GM12878 (cell line): ENCODE measurements at regions not wholly inside any gene's neighbourhood (a gene's known extent, or its start where the extent isn't known, plus 50 kb on each side); places are given as distances from the start of the nearest gene placed in this dataset.

Experiments used
- ATAC-seq: fragments of 200-7000 bp; cut with Tn5 transposase; 3 replicates; pipeline ENCODE4 v1.9.1; 2020; ENCODE audit warnings: mild to moderate bottlenecking, moderate library complexity
- BruUV-seq: library from RNA; stranded (reverse); fragments of 400-500 nt; replicated peaks from 2 replicates; lab custom pipeline; 2021; lab: Mats Ljungman, UMichigan
- CTCF ChIA-PET: fragments of 300-600 bp; sonication (Branson Sonifier 250); formaldehyde crosslinking; extraction: SDS; loops from one replicate; lab custom pipeline; 2021; ENCODE audit warnings: inconsistent platforms; lab: Yijun Ruan, JAX
- POLR2A ChIA-PET: fragments of 350-600 bp; formaldehyde crosslinking; extraction: SDS; loops from one replicate; lab custom pipeline; 2021; ENCODE audit warnings: inconsistent platforms; lab: Charles Lee
- RAD21 ChIA-PET: fragments of 300-600 bp; sonication (Branson Sonifier 250); formaldehyde crosslinking; loops from one replicate; lab custom pipeline; 2023; ENCODE audit warnings: antibody characterized with exemption; ENCODE audit not compliant: unreplicated experiment; lab: Charles Lee
- SMC1A ChIA-PET: fragments of 300-600 bp; sonication (Branson Sonifier 250); formaldehyde crosslinking; loops from one replicate; lab custom pipeline; 2023; ENCODE audit not compliant: unreplicated experiment, uncharacterized antibody; lab: Charles Lee
- DNase-seq: peaks from one replicate; pipeline ENCODE4 v3.0.0-alpha.2; 2011; ENCODE audit warnings: low read depth, low spot score
- FAIRE-seq: peaks from 3 replicates; lab custom pipeline; 2011; peaks lifted over from hg19 to GRCh38; lab: Jason Lieb, UNC
- H2AFZ ChIP-seq: 2 replicates; pipeline ENCODE4 v1.6.0; 2011; ENCODE audit warnings: low read depth, low read length, control low read depth; ENCODE audit not compliant: control insufficient read depth
- H3K27ac ChIP-seq: 2 replicates; pipeline ENCODE4 v1.5.1; 2011; ENCODE audit warnings: control low read depth; ENCODE audit not compliant: control insufficient read depth, insufficient read depth
- H3K27me3 ChIP-seq, 2 experiments: replicated peaks in 1 of 2; 2 replicates each; pipeline versions ENCODE4 v1.6.0 to v1.6.1; 2011; ENCODE audit warnings: low read length in 1 of 2; ENCODE audit not compliant: control insufficient read depth in 2 of 2, insufficient read depth in 2 of 2
- H3K36me3 ChIP-seq, 2 experiments: 2 replicates each; pipeline ENCODE4 v1.5.1; 2011; ENCODE audit warnings: low read length in 1 of 2; ENCODE audit not compliant: control insufficient read depth in 2 of 2, insufficient read depth in 2 of 2
- H3K4me1 ChIP-seq: 2 replicates; pipeline ENCODE4 v1.6.1; 2011; ENCODE audit warnings: mild to moderate bottlenecking, low read length, moderate library complexity, mixed read lengths; ENCODE audit not compliant: control insufficient read depth, insufficient read depth
- H3K4me2 ChIP-seq: 2 replicates; pipeline ENCODE4 v1.6.0; 2011; ENCODE audit warnings: control low read depth; ENCODE audit not compliant: control insufficient read depth, insufficient read depth
- H3K4me3 ChIP-seq: fragments of 200-600 bp; sonication (generic); 2 replicates; pipeline ENCODE4 v1.5.1; 2016
- H3K79me2 ChIP-seq: 2 replicates; pipeline ENCODE4 v1.6.0; 2011; ENCODE audit warnings: low read length; ENCODE audit not compliant: control insufficient read depth, insufficient read depth
- H3K9ac ChIP-seq: 2 replicates; pipeline ENCODE4 v1.8.0; 2011; ENCODE audit warnings: low read length, control low read depth, mixed read lengths; ENCODE audit not compliant: control insufficient read depth, insufficient read depth
- H3K9me3 ChIP-seq: replicated peaks from 3 replicates; pipeline ENCODE4 v1.5.1; 2011; ENCODE audit warnings: mild to moderate bottlenecking, low read length; ENCODE audit not compliant: control insufficient read depth, insufficient read depth
- H4K20me1 ChIP-seq: 2 replicates; pipeline ENCODE4 v1.6.0; 2011; ENCODE audit not compliant: control insufficient read depth, insufficient read depth
- IKZF1 ChIP-seq: fragments of 450-650 bp; conservative IDR thresholded peaks from 2 replicates; pipeline ENCODE4 v1.6.1; 2017; ENCODE audit warnings: antibody characterized with exemption, mild to moderate bottlenecking
- JUND ChIP-seq: IDR thresholded peaks from 2 replicates; pipeline ENCODE4 v1.6.1; 2012; ENCODE audit warnings: low read depth, mild to moderate bottlenecking, low read length, improper control_type of control experiment, moderate library complexity
- KDM1A ChIP-seq: fragments of 200-600 bp; sonication (generic); IDR thresholded peaks from 2 replicates; pipeline ENCODE4 v1.6.1; 2016; ENCODE audit warnings: borderline replicate concordance
- NR2C2 ChIP-seq: IDR thresholded peaks from 2 replicates; pipeline ENCODE4 v1.6.1; 2011; ENCODE audit warnings: borderline replicate concordance, low read depth; ENCODE audit not compliant: control insufficient read depth, insufficient read length
- RCOR1 ChIP-seq: conservative IDR thresholded peaks from 2 replicates; pipeline ENCODE4 v1.6.1; 2012; ENCODE audit warnings: low read depth, low read length, improper control_type of control experiment
- SMC3 ChIP-seq: IDR thresholded peaks from 2 replicates; pipeline ENCODE4 v1.6.1; 2011; ENCODE audit warnings: low read length, improper control_type of control experiment, borderline replicate concordance
- TCF12 ChIP-seq: IDR thresholded peaks from 2 replicates; pipeline ENCODE4 v1.6.1; 2011; ENCODE audit warnings: low read depth, mild to moderate bottlenecking, low read length
- ZNF384 ChIP-seq: IDR thresholded peaks from 2 replicates; pipeline ENCODE4 v1.6.1; 2012; ENCODE audit warnings: low read depth, mild to moderate bottlenecking, low read length, improper control_type of control experiment, borderline replicate concordance
- ZZZ3 ChIP-seq: IDR thresholded peaks from 2 replicates; pipeline ENCODE4 v1.6.1; 2011; ENCODE audit warnings: low read depth; ENCODE audit not compliant: control insufficient read depth, insufficient read length
- WGBS: methylation state at CpG from one replicate; pipeline ENCODE4 v1.1.6; 2016; ENCODE audit warnings: low lambda C conversion rate; ENCODE audit not compliant: insufficient replicate concordance, insufficient coverage; ENCODE audit errors: missing lambda C conversion rate; 5-methylcytosine and 5-hydroxymethylcytosine counted together
- in situ Hi-C: fragments of 300-500 bp; cut with MboI; formaldehyde crosslinking; loops from 9 replicates; pipeline ENCODE4 v1.14.3; 2018; ENCODE audit warnings: mixed read lengths
- intact Hi-C: fragments of 100-400 bp; cut with micrococcal nuclease; formaldehyde crosslinking; loops from one replicate; pipeline ENCODE4 v1.14.2; 2022; ENCODE audit not compliant: unreplicated experiment
- TF ChIP-seq, protein P1 (sequence below): fragments of 150-350 bp; IDR thresholded peaks from 2 replicates; pipeline ENCODE4 v1.6.1; 2014; ENCODE audit warnings: mild to moderate bottlenecking, low read depth, low read length
- TF ChIP-seq, protein P2 (sequence below): IDR thresholded peaks from 2 replicates; pipeline ENCODE4 v1.6.1; 2011; ENCODE audit warnings: borderline replicate concordance, low read depth, mild to moderate bottlenecking, moderate library complexity, mixed read lengths, low read length; ENCODE audit not compliant: insufficient read depth; ENCODE audit errors: extremely low read length
- TF ChIP-seq, protein P3 (sequence below): fragments of 450-650 bp; IDR thresholded peaks from 2 replicates; pipeline ENCODE4 v1.6.1; 2017; ENCODE audit warnings: mild to moderate bottlenecking
- TF ChIP-seq, protein P4 (sequence below): IDR thresholded peaks from 2 replicates; pipeline ENCODE4 v1.6.1; 2012; ENCODE audit warnings: improper control_type of control experiment, low read depth, low read length; ENCODE audit not compliant: insufficient replicate concordance

DNA sequence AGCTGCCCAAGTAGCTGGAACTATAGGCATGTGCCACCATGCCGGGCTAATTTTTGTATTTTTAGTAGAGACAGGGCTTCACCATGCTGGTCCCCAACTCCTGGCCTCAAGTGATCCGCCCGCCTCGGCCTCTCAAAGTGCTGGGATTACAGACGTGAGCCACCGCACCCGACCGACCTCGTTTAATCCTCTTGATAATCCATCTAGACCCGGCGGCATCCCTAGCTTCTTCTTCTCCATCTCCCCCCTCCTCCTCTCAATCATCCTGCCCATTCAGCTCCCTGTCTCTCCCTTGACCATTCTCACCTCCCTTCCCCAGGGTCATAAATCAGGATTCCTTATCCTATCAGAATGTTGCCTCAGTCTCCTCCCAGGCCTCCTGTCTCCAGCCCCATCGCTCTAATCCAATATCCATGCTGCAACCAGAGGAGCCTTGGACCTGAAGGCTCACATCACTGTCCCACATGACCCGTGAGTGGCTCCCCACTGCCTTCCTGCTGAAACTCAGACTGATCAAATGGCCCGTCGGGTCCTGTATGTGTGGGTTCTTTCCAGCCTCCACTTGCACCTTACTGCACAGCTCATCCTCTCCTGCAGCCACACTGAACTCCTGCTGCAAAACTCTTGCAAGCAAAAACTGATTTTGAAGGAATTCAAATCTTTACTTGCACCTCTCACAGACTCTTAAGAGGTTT, 74.1 kb upstream of the CDH5 start:
- CTCF ChIA-PET = interaction anchor here (0.7 kb wide), 1 partner anchor 1454 kb away, joined by 3 read pairs; no protein-coding TSS in a partner anchor
- H3K27me3 ChIP-seq = peaks cover 0 to 3% of the 10 kb centered on the region in 2 experiments; a peak in 1 of 4 replicates
- no peaks in the 10 kb centered on the region for H3K9me3 ChIP-seq
- no peak overlapping the region for H3K27ac ChIP-seq
- no peak for ATAC-seq
- H3K4me3 ChIP-seq = no peak overlapping the region
- DNase-seq = no peak
- no TSS peak for BruUV-seq
- H3K4me2 ChIP-seq = no peak overlapping the region
- in situ Hi-C loops (no loop called here), intact Hi-C loops (no loop called here)
- no peak for FAIRE-seq
- RAD21 ChIA-PET = no interaction called here
- no peaks in the 10 kb centered on the region for H3K79me2 ChIP-seq
- no peak overlapping the region for H3K9ac ChIP-seq
- no peaks in the 10 kb centered on the region for H3K4me1 ChIP-seq
- H3K36me3 ChIP-seq = no peaks in the 10 kb centered on the region
- no peak overlapping the region for H2AFZ ChIP-seq
- SMC1A ChIA-PET = interaction anchor here (1.2 kb wide), 1 partner anchor 22 kb away, joined by 3 read pairs; no protein-coding TSS in a partner anchor
- POLR2A ChIA-PET = no interaction called here
- 38% methylated on average over 15 of the region's 15 CpGs for WGBS
- no peaks in the 10 kb centered on the region; the same call in 1 of the 2 replicates for H4K20me1 ChIP-seq
- TF ChIP-seq RCOR1 (no peak), SMC3 (no peak), JUND (no peak), KDM1A (no peak), ZNF384 (no peak), ZZZ3 (no peak), IKZF1 (no peak), NR2C2 (no peak), TCF12 (no peak)
- TF ChIP-seq, protein P1, sequence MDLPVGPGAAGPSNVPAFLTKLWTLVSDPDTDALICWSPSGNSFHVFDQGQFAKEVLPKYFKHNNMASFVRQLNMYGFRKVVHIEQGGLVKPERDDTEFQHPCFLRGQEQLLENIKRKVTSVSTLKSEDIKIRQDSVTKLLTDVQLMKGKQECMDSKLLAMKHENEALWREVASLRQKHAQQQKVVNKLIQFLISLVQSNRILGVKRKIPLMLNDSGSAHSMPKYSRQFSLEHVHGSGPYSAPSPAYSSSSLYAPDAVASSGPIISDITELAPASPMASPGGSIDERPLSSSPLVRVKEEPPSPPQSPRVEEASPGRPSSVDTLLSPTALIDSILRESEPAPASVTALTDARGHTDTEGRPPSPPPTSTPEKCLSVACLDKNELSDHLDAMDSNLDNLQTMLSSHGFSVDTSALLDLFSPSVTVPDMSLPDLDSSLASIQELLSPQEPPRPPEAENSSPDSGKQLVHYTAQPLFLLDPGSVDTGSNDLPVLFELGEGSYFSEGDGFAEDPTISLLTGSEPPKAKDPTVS = no peak
- TF ChIP-seq, protein P2, sequence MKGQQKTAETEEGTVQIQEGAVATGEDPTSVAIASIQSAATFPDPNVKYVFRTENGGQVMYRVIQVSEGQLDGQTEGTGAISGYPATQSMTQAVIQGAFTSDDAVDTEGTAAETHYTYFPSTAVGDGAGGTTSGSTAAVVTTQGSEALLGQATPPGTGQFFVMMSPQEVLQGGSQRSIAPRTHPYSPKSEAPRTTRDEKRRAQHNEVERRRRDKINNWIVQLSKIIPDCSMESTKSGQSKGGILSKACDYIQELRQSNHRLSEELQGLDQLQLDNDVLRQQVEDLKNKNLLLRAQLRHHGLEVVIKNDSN = no peak
- TF ChIP-seq, protein P3, sequence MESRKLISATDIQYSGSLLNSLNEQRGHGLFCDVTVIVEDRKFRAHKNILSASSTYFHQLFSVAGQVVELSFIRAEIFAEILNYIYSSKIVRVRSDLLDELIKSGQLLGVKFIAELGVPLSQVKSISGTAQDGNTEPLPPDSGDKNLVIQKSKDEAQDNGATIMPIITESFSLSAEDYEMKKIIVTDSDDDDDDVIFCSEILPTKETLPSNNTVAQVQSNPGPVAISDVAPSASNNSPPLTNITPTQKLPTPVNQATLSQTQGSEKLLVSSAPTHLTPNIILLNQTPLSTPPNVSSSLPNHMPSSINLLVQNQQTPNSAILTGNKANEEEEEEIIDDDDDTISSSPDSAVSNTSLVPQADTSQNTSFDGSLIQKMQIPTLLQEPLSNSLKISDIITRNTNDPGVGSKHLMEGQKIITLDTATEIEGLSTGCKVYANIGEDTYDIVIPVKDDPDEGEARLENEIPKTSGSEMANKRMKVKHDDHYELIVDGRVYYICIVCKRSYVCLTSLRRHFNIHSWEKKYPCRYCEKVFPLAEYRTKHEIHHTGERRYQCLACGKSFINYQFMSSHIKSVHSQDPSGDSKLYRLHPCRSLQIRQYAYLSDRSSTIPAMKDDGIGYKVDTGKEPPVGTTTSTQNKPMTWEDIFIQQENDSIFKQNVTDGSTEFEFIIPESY = no peak
- TF ChIP-seq, protein P4, sequence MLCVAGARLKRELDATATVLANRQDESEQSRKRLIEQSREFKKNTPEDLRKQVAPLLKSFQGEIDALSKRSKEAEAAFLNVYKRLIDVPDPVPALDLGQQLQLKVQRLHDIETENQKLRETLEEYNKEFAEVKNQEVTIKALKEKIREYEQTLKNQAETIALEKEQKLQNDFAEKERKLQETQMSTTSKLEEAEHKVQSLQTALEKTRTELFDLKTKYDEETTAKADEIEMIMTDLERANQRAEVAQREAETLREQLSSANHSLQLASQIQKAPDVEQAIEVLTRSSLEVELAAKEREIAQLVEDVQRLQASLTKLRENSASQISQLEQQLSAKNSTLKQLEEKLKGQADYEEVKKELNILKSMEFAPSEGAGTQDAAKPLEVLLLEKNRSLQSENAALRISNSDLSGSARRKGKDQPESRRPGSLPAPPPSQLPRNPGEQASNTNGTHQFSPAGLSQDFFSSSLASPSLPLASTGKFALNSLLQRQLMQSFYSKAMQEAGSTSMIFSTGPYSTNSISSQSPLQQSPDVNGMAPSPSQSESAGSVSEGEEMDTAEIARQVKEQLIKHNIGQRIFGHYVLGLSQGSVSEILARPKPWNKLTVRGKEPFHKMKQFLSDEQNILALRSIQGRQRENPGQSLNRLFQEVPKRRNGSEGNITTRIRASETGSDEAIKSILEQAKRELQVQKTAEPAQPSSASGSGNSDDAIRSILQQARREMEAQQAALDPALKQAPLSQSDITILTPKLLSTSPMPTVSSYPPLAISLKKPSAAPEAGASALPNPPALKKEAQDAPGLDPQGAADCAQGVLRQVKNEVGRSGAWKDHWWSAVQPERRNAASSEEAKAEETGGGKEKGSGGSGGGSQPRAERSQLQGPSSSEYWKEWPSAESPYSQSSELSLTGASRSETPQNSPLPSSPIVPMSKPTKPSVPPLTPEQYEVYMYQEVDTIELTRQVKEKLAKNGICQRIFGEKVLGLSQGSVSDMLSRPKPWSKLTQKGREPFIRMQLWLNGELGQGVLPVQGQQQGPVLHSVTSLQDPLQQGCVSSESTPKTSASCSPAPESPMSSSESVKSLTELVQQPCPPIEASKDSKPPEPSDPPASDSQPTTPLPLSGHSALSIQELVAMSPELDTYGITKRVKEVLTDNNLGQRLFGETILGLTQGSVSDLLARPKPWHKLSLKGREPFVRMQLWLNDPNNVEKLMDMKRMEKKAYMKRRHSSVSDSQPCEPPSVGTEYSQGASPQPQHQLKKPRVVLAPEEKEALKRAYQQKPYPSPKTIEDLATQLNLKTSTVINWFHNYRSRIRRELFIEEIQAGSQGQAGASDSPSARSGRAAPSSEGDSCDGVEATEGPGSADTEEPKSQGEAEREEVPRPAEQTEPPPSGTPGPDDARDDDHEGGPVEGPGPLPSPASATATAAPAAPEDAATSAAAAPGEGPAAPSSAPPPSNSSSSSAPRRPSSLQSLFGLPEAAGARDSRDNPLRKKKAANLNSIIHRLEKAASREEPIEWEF = no peak
